Keratinocyte (primary cell): ENCODE measurements at regions not wholly inside any gene's neighbourhood (a gene's known extent, or its start where the extent isn't known, plus 50 kb on each side); places are given as distances from the start of the nearest gene placed in this dataset.

Experiments
- DNase-seq: peaks from one replicate; pipeline ENCODE4 v3.0.0-alpha.2; 2011; ENCODE audit warnings: low read depth, missing footprints, low spot score
- FAIRE-seq: peaks from 2 replicates; lab custom pipeline; 2011; peaks lifted over from hg19 to GRCh38; lab: Jason Lieb, UNC
- H2AFZ ChIP-seq: 2 replicates; pipeline ENCODE4 v1.6.0; 2012; ENCODE audit warnings: low read length, control low read depth, inconsistent platforms; ENCODE audit not compliant: control insufficient read depth
- H3K27ac ChIP-seq: 2 replicates; pipeline ENCODE4 v1.5.1; 2011; ENCODE audit warnings: low read length; ENCODE audit not compliant: control insufficient read depth, insufficient read depth
- H3K27me3 ChIP-seq: 3 replicates; pipeline ENCODE4 v1.6.0; 2011; ENCODE audit warnings: low read length; ENCODE audit not compliant: control insufficient read depth, insufficient read depth; ENCODE audit errors: extremely low read depth
- H3K36me3 ChIP-seq, 2 experiments: 2 replicates in 1 of 2; 3 replicates in 1 of 2; pipeline ENCODE4 v1.5.1; 2011; ENCODE audit warnings: low read length in 2 of 2, mild to moderate bottlenecking in 1 of 2; ENCODE audit not compliant: control insufficient read depth in 2 of 2, insufficient read depth in 2 of 2; ENCODE audit errors: extremely low read depth in 1 of 2
- H3K4me1 ChIP-seq: 3 replicates; pipeline ENCODE4 v1.5.1; 2011; ENCODE audit warnings: low read length; ENCODE audit not compliant: control insufficient read depth, insufficient read depth; ENCODE audit errors: extremely low read depth
- H3K4me2 ChIP-seq: 3 replicates; pipeline ENCODE4 v1.6.0; 2011; ENCODE audit warnings: low read depth, low read length; ENCODE audit not compliant: control insufficient read depth, insufficient read depth; ENCODE audit errors: extremely low read depth
- H3K4me3 ChIP-seq, 3 experiments: fragments of 200-600 bp in 1 of 3; sonication (generic) in 1 of 3; 2 replicates in 2 of 3; 3 replicates in 1 of 3; pipeline ENCODE4 v1.5.1; 2011 to 2016; ENCODE audit warnings: low read length in 3 of 3, mild to moderate bottlenecking in 3 of 3, control low read depth in 2 of 3, inconsistent platforms in 1 of 3, low read depth in 1 of 3, mixed read lengths in 1 of 3, mixed run types in 1 of 3, moderate library complexity in 1 of 3; ENCODE audit not compliant: control insufficient read depth in 2 of 3, insufficient read depth in 2 of 3; ENCODE audit errors: extremely low read depth in 1 of 3
- H3K79me2 ChIP-seq: 2 replicates; pipeline ENCODE4 v1.6.0; 2012; ENCODE audit warnings: low read length; ENCODE audit not compliant: control insufficient read depth, insufficient read depth
- H3K9ac ChIP-seq: 3 replicates; pipeline ENCODE4 v1.6.0; 2011; ENCODE audit warnings: low read length; ENCODE audit not compliant: control insufficient read depth, insufficient read depth; ENCODE audit errors: extremely low read depth
- H3K9me1 ChIP-seq: 3 replicates; pipeline ENCODE4 v1.6.0; 2011; ENCODE audit warnings: low read length; ENCODE audit not compliant: control insufficient read depth, insufficient read depth; ENCODE audit errors: extremely low read depth
- H3K9me3 ChIP-seq: 2 replicates; pipeline ENCODE4 v1.5.1; 2012; ENCODE audit warnings: low read depth, low read length; ENCODE audit not compliant: control insufficient read depth
- H4K20me1 ChIP-seq: 3 replicates; pipeline ENCODE4 v1.6.0; 2011; ENCODE audit warnings: low read length; ENCODE audit not compliant: control insufficient read depth, insufficient read depth; ENCODE audit errors: extremely low read depth
- EZH2 ChIP-seq: IDR thresholded peaks from one replicate; pipeline ENCODE4 v1.6.1; 2012; ENCODE audit warnings: inconsistent platforms, mild to moderate bottlenecking, low read length, moderate library complexity
- dilution Hi-C: fragments of 300-500 bp; cut with MboI; formaldehyde crosslinking; loops from one replicate; pipeline ENCODE4 v1.7.0; 2020; ENCODE audit warnings: low sequenced_read_pairs; ENCODE audit not compliant: extremely low pct_ligation_motif_present
- TF ChIP-seq, protein P1 (sequence below), 3 experiments: IDR thresholded peaks in 1 of 3; conservative IDR thresholded peaks in 1 of 3; optimal IDR thresholded peaks in 1 of 3; 2 replicates in 2 of 3; 3 replicates in 1 of 3; pipeline versions ENCODE3 to v1.5.1; 2011; ENCODE audit warnings: low read length in 3 of 3, mild to moderate bottlenecking in 3 of 3, moderate library complexity in 2 of 3, control low read depth in 1 of 3, inconsistent platforms in 1 of 3; ENCODE audit not compliant: insufficient read depth in 2 of 3; ENCODE audit errors: extremely low read depth in 1 of 3

GRCh38 chr15:59941612-59942011, 62.5 kb upstream of the FOXB1 start:
- TF ChIP-seq EZH2, result no peak
- Histone ChIP-seq H3K4me3 (no peak overlapping the region), H3K9ac (no peak overlapping the region), H4K20me1 (no peaks in the 10 kb centered on the region), H3K27ac (no peak overlapping the region), H3K79me2 (no peaks in the 10 kb centered on the region), H3K4me1 (no peaks in the 10 kb centered on the region), H3K4me2 (no peak overlapping the region), H3K27me3 (peaks cover 17% of the 10 kb centered on the region), H3K9me1 (no peaks in the 10 kb centered on the region), H3K9me3 (no peaks in the 10 kb centered on the region), H3K36me3 (no peaks in the 10 kb centered on the region), H2AFZ (no peak overlapping the region)
- FAIRE-seq, result no peak
- DNase-seq, result no peak
- dilution Hi-C loops, result no loop called here

DNA sequence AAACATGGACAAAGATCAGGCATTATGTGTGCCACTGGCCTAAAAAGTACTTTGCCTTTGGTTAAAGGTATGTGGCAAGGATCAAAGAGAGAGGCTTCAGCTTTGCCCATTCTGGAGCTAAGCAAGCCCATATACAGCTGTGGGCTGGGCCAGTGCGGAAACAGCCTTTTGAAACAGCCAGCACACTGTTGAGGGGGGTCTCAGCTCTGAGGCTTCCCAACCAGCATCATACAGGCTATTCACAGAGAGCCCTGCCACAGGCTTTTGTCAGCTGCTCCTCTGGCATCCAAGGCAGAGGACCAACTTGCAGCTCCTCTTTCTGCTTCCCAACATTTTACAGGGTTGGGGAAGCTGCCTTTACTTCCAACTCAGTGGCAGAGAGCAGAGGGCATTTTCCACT, 63.2 kb upstream of the FOXB1 start:
- Histone ChIP-seq H3K9me3 (no peaks in the 10 kb centered on the region), H3K9me1 (no peaks in the 10 kb centered on the region), H4K20me1 (no peaks in the 10 kb centered on the region), H3K79me2 (no peaks in the 10 kb centered on the region), H2AFZ (no peak overlapping the region), H3K4me3 (no peak overlapping the region), H3K27me3 (peaks cover 17% of the 10 kb centered on the region), H3K36me3 (no peaks in the 10 kb centered on the region), H3K4me2 (no peak overlapping the region), H3K27ac (no peak overlapping the region), H3K4me1 (no peaks in the 10 kb centered on the region), H3K9ac (no peak overlapping the region)
- FAIRE-seq, result no peak
- TF ChIP-seq, protein P1, sequence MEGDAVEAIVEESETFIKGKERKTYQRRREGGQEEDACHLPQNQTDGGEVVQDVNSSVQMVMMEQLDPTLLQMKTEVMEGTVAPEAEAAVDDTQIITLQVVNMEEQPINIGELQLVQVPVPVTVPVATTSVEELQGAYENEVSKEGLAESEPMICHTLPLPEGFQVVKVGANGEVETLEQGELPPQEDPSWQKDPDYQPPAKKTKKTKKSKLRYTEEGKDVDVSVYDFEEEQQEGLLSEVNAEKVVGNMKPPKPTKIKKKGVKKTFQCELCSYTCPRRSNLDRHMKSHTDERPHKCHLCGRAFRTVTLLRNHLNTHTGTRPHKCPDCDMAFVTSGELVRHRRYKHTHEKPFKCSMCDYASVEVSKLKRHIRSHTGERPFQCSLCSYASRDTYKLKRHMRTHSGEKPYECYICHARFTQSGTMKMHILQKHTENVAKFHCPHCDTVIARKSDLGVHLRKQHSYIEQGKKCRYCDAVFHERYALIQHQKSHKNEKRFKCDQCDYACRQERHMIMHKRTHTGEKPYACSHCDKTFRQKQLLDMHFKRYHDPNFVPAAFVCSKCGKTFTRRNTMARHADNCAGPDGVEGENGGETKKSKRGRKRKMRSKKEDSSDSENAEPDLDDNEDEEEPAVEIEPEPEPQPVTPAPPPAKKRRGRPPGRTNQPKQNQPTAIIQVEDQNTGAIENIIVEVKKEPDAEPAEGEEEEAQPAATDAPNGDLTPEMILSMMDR (optimal IDR thresholded peaks at IDR 0.05 in 1 of 3, IDR thresholded peaks at IDR 0.05 in 1 of 3, conservative IDR thresholded peaks at IDR 0.05 in 1 of 3; ENCODE audit: extremely low read depth in 1 of 3, insufficient read depth in 2 of 3, low read length in 3 of 3), result no peak
- TF ChIP-seq EZH2, result no peak
- DNase-seq, result no peak
- dilution Hi-C loops, result no loop called here

GRCh38 chr15:59940456-59940855, 63.7 kb upstream of the FOXB1 start:
- FAIRE-seq (no peak), DNase-seq (no peak)
- no peaks in the 10 kb centered on the region for H4K20me1 ChIP-seq
- no peak overlapping the region for H2AFZ ChIP-seq
- no peaks in the 10 kb centered on the region for H3K9me1 ChIP-seq
- no peaks in the 10 kb centered on the region for H3K9me3 ChIP-seq
- H3K4me1 ChIP-seq, result no peaks in the 10 kb centered on the region
- TF ChIP-seq, protein P1 (optimal IDR thresholded peaks at IDR 0.05 in 1 of 3, IDR thresholded peaks at IDR 0.05 in 1 of 3, conservative IDR thresholded peaks at IDR 0.05 in 1 of 3; ENCODE audit: extremely low read depth in 1 of 3, insufficient read depth in 2 of 3, low read length in 3 of 3), result no peak
- TF ChIP-seq EZH2, result no peak
- no peak overlapping the region for H3K4me2 ChIP-seq
- H3K9ac ChIP-seq, result no peak overlapping the region
- dilution Hi-C loops, result no loop called here
- H3K36me3 ChIP-seq, result no peaks in the 10 kb centered on the region
- H3K27ac ChIP-seq, result no peak overlapping the region
- no peaks in the 10 kb centered on the region for H3K79me2 ChIP-seq
- H3K27me3 ChIP-seq, result peaks cover 17% of the 10 kb centered on the region
- no peak overlapping the region for H3K4me3 ChIP-seq
